HK-2 (cell line): ENCODE measurements at regions not wholly inside any gene's neighbourhood (a gene's known extent, or its start where the extent isn't known, plus 50 kb on each side); places are given as distances from the start of the nearest gene placed in this dataset.

Experiments used
- DNase-seq: peaks from one replicate; pipeline ENCODE4 v3.0.0-alpha.2; 2018; ENCODE audit not compliant: unreplicated experiment

DNA sequence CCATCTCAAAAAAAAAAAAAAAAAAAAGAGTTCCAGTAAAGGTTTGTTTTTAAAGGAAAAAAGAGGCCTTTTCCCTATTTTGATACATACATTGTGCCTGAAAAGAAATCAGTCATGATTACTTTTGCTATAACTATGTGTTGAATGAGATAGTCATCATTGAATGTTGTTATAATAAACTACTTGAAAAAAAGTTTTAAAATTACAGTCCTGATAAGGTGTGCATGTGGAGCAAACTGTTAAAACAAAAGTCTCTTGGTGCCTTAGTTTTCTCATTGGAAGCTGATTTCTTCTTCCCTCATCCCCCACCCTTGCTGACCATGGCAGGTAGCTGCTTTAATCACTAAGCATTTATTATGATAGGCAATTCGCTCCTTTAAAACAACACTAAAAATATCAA, 172.3 kb upstream of the TBCA start:
- no peak for DNase-seq

DNA sequence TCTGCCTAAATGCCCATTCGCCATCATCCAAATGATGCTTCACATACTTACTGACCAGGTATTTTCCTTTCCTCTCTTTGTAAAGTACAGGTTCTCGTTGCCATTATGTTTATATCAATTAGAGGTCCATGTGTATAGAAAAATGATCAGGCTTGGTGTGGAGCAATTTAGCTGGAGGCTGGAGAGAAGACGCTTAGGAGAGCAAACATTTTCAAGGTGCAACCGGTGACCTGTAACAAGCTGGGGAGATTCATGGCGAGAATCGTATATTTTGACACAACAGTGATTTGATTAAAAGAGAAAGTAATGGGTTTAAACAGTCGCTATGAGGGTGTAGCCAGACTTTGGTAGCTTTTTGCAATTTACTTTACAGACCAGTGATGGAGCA, 170.9 kb upstream of the TBCA start:
- no peak for DNase-seq

DNA sequence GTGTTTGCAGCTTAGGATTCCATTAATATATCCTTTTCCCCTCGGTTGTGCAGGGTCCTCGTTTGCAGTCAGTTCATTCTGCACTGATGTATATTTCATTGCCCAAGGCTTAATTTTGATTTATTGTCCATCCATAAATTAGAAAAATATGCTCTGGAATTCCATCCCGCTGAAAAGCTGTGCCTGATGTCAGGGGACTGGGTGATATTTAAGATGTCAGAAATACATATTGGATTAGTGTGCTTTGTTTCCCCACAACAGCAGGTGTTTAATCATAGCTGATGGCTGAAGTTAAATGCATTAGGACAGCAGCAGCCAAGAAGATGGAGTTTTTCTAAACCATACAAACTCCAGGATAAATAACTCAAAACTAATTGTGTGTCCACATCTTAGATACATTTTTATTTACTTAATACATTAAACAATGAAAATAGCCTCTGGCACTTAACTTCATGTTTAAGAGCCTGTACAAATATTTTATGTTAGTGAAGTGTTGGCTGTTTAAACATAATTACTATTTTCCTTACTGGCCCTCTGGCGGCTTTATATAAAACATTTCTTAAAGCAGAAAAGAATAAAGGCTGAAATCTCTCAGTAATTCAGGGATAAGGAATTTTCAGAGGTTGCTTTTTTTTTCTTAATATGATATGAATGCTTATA, 170.4 kb upstream of the TBCA start:
- DNase-seq, result no peak

DNA sequence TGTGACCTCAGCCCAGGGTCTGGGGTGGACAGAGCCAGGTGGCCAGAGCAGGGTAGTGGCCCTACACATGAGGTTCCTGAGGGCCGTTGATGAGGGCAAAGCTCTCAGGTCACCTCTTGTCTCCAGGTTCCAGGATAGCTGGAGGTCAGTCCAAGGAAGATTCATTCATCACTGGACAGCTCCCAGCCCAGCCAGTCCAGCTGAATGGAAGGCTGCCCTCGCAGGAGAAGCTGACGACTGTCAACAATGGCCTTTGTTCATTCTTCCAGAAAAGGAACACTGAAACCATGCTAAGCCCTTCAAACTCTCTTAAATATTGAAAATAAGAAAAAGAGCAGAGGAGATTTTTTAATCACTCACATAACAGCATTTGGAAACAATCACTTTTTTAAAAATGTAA, 169.7 kb upstream of the TBCA start:
- no peak for DNase-seq

DNA sequence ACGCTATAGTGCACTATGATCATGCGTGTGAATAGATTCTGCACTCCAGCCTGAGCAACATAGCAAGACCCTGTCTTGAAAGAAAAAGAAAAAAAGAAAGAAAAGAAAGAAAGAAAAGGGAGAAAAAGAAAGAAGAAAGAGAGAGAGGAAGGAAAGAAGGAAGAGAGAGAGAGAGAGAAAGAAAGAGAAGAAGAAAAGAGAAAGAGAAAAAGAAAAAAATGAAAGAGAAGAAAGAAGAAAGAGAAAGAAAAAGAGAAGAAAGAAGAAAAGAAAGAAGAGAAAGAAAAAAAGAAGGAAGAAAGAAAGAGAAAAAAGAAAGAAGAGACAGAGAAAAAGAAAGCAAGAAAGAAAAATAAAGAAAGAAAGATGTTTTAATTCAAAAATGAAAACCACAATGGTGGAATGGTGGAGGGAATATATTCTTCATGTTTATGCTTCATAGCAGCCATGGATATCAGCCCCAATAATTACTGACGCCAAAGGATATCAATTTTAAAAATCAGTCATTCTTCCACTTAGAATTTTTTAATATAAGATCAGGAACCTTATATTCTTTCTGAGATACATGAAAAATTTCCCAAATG, 168.7 kb upstream of the TBCA start:
- no peak for DNase-seq

DNA sequence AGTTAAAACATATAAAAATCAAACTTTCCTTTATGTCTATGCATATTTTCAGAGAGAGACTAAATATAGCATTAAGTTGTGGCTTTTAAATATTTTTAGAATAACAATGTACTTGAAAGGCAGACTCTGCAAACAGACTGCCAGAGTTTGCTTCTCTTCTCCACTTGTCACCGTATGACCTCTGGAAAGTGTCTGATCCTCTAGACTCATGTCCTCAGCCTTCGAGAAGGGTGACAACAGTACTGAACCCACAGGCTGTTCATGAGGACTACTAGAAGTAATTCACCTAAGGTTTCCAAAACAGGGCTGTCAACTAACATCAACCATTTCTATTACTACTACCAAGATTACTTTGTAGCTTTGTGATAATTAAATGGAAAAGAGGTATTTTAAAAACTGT, 167.7 kb upstream of the TBCA start:
- no peak for DNase-seq

DNA sequence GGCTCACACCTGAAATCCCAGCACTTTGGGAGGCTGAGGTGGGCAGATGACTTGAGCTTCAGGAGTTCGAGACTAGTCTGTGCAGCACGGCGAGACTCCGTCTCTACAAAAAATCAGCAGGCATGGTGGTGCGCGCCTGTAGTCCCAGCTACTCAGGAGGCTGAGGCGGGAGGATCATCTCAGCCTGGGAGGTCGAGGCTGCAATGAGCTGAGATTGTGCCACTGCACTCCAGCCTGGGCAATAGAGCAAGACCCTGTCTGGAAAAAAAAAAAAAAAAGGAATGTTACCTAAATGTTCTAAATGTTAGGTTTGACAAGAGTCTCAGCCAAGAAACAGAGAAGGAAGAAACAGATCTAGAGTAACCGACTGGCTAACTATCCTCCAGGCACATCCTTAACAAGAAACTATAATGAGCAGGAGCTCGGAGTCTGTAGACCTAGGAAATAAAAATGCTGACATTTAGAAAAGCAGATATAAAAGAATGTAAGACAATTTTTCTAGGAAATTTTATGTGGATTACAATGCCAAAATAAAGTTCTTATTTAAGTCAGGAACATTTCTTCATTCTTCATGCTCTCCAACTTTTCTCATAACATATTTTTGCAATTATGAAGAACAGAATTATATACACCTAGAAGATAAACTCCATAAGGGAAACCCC, 166.6 kb upstream of the TBCA start:
- DNase-seq, result no peak

DNA sequence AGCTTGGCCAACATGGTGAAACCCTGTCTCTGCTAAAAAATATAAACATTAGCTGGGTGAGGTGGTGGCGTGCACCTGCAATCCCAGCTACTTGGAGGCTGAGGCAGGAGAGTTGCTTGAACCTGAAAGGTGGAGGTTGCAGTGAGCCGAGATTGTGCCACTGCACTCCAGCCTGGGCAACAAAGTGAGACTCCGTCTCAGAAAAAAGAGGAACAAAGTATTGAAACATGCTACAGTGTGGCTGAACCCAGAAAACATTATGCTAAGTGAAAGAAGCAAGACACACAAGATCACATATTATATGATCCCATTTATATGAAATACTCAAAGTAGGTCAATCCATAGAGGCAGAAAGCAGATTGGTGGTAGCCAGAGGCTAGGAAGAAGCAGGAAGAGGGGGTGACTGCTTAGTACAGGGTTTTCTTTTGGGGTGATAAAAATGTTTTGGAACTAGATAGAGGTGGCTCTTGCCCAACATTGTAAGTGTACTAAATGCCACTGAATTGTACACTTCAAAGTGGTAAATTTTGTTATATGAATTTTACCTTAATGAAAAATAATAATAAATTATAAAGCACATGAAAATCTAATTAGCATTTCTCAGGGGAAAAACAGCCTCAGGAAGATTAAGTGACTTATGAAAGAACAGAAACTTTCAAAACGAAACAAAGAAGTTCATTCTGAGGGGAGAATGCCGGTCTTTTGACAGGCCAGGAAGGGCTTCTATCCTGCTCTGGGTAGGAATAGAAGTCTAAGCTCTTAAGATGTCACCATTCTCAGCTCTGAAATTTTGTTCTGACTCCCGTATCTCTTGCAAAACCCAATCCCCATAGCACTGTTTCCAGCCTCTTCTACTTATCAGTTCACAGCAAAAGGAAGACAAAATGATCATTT, 161.1 kb upstream of the TBCA start:
- DNase-seq, result no peak

DNA sequence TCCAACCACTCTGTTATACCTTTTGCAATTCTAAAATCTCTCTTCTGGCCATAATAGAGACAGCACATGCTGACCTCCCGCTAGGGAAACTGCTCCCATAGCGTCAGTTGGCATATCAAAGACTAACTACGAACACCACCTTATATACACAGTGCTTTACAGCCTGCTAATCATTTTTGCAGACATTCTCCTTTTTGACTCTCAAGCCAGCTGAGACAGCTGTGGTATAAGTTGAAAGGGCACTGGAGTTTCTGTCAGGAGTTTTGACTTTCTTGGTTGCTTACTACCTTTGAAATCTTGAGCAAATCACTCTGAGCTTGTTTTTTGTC, 160.2 kb upstream of the TBCA start:
- no peak for DNase-seq

DNA sequence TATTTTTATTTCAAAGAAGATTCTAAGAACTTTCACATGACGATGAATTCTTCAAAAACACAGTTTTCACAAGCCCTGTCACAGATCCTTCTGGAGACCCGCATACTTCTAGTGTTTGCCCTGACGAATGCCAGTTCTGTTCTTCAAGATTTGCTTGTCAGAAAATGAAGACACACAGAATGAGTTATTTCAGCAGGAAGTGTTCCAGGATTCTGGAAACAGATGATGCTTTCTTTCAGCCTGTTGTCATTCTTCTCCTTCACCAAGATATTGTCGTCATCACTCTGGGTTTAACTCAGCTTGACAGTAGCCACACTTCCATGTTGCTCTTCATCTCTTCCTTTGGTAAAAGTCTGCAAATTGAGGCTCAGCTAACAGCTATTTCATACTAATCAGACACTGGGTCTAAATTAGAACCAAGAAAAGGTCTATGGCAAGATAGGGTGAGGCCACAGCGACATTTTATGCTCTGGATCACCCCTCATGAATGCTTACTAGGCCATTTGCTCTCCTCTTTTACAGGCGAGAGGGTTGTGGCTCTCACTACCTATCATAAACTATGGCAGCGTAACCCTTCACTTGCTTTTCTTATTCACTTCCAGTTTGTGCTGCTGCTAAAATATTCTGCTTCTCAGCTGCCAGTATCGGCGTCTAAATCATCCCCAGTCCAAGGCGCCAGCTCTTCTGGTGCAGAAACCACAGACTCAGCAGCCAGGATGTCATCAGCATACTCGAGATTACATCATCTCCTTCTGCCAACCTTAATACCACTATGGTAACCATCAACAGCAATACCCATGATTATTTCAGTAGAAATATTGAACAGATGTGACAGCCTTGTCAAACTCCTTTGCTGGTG, 159.6 kb upstream of the TBCA start:
- DNase-seq, result no peak

DNA sequence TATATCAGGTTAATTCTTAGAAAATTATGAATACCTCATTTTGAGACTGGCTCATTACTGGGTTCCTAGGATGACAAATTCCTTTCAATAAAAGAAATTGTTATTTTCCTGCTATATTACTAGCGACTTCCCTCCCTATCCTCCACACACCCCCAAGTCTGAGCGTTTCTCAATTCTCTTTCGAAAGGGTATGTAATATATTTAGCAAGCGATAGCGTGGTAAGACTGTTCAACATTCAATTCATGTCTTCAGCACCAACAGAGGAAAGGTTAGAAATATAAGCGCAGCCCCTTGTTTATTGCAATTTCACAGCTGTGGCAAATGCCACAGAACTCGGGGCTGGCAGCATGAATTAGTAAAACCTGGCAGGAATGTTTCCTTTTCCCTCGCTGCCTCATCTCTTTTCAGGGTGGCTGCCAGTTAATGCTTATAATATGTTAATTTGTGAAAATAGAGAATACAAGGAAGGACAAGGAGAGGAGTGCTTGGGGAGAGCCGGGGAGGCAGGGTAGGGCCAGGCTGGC, 152.7 kb upstream of the TBCA start:
- DNase-seq, result no peak

DNA sequence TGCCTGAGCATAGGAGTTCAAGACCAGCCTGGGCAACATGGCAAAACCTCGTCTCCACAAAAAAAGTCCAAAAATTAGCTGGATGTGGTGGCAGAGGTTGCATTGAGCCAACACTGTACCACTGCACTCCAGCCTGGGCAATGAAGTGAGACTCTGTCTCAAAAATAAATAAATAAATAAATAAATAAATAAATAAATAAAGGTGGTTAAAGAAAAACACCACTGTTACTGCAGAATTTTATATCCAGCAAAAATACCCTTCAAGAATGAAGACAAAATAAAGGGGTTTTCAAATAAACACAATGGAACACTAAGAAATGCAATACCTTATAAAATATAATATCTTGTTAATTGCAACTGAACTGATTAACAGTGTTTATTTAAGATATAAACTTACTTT, 150.2 kb upstream of the TBCA start:
- DNase-seq, result no peak

DNA sequence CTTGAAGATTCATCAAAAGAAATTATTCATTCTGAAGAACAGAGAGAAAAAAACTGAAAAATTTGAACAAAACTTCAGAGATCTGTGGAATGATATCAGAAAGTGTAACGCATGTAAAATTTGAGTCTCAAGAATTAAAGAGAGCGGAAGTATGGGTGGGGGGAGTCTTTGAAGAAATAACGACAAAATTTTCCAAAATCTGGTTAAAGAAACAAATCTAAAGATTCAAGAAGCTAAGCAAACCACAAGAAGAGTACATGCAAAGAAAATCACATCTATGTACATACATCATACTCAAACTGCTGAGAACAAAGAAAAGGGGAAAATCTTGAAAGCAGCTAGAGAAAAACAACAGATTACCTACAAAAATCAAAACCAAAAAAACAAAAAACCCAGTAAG, 149.4 kb upstream of the TBCA start:
- no peak for DNase-seq

DNA sequence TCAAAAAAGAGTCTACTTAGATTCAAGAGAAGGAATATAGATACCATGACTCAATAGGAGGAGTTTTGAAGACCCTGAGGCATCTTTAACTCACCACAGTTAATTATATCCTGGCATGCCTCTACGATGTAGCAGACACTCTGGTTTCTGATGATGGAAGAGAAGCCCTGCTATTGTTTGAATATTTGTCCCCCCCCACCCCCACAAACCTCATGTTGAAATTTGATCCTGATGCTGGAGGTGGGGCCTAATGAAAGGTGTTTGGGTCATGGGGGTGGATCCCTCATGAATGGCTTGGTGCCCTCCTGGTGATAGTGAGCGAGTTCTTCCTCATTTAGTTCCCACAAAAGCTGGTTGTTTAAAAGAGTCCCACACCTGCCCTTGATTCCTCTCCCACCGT, 147.9 kb upstream of the TBCA start:
- DNase-seq, result no peak

DNA sequence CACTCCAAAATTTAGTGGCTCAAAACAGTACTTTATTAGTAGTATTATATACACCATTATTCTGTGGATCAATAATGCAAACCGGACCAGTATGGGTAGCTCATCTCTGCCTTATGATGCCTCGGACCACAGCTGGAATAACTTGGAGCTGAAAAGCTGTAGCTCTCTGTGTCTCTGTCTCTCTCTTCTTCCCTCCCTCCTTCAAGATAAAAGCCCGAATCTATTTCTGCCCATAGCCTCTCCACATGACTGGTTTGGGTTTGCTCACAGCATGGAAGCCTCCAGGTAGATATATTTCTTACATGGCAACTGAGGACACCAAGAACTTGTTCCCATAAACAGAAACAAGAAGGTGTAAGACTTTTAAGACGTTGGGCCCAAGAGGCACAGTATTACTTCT, 147.5 kb upstream of the TBCA start:
- DNase-seq, result no peak

DNA sequence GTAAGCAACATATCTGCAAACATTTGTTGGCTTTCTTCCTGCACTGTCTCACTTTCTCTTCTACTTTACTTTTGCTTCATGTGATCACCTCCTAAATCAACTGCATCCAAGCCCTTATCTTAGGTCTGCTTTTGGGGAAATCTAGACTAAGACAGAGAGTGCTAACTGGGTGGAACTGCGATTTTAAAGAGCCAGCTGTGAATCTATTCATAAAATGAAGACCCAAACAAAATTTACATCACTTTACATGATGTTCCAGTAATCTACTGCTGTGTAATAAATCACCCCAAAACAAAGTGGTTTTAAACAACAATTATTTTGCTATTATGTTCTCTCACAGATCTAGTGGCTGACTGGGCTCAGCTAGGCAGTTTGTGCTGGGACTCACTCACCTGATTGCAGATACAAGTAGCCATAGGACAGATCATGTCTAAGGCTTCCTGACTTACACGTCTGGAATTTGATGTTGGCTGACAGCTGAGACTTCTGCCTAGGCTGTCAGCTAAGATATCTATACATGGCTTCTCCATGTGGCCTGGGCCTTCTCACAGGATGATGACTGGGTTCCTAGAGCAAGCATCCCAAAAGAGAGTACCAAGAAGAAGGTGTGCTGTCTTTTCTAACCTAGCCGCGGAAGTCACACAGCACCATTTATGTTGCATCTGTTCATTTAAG, 145.1 kb upstream of the TBCA start:
- no peak for DNase-seq

DNA sequence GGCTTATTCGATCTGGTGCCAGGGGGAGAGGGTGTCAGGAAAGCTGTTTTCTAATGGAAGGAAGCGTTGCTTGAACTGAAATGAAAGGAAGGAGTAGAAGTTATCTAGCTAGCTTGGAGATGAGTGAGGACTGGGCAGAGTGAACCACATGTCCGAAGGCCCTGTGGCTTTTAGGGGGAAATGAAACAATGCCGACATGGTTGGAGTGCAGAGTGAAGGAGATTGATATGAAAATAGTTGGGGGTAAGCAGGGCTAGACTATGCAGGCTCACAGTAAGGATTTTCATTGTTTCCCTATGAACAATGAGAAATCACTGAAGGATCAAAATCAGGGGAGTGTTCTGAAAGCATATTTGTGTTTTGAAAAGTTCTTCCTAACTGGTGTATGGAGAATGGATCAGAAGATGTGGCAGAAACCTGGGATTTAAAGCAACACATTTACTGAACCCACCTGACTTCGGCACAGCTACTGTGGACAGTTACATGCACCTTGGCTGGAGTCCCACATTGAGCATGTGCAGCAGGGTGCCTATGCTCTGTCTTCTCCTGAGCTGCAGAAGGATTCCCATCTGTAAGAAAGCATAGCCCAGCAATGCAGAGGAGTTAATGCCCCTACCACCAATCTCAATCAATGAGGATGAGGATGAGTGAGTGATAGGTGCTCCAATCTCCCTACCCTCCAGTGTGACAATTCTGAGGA, 144.4 kb upstream of the TBCA start:
- no peak for DNase-seq

DNA sequence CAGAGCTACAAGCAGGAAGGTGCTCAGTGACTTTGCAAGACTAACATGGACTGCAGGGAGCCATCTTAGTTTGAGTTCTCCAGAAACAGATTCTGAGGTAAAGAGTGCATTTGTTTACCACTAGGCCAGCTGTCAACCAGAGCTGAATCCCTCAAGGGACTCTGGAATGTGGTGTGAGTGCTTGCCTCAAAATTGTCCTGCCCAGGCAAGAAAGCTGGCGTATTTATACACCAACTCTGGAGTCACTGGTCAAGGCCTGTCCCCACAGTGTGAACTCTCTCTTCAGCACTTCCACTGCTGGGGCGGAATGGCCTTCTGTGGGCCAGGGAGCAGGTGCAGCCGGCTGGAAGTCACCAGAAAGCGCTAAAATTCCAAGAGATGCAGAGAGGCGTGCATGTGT, 139.2 kb upstream of the TBCA start:
- DNase-seq, result no peak

DNA sequence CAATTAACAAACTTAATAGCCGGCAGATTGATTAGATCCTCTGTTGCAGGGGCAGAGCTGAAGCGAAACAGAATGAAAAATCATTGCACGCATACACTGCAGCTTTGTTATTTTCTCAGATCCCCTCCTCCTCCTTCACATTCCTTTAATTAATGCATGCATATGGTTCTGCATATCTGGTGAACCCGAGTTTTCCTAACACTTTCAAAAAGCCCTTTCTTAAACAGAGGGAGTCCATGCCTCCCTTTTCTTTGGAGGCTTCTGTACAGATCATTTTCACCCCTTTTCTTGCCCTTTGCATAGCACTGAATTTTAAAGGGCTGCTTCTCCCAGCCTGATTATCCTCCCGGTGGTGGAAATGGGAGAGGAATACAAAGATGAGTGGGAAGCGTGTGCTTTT, 136.6 kb upstream of the TBCA start:
- no peak for DNase-seq

DNA sequence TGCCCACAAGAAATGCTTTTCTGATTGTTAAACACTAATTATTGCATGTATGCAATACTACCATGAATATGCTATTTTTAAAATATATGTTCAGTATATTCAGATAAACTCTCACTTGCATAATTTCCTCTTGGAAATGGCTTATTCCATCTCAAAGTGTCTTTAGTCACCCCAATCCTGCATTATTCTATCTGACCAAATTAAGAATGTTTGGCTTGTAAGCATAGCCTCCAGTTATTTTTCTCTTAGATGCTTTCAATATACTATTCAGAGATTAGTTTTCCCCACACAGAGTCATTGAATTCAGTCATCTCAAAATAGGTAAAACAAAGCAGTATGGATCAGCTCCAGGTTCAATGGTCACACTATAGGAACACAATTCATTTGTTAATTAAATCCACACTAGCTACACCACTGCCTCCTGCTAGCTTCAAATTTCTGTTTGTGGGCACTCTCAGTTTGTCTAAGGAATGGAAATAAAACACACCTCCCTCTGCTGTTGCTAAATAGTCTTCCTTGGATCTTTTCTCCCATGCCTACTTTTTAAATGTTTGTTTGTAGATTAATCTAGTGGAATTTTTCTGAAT, 134.6 kb upstream of the TBCA start:
- no peak for DNase-seq
